IMR-90 (cell line): ENCODE measurements at regions not wholly inside any gene's neighbourhood (a gene's known extent, or its start where the extent isn't known, plus 50 kb on each side); places are given as distances from the start of the nearest gene placed in this dataset.
A peak's percentile ranks its signal among the peaks of the same experiment; 100 is the strongest.

Source experiments
- ATAC-seq: fragments of 200-7000 bp; cut with Tn5 transposase; 2 replicates; pipeline ENCODE4 v1.9.1; 2020; ENCODE audit warnings: low read depth, mild to moderate bottlenecking, moderate library complexity
- BruUV-seq: library from RNA; stranded (reverse); fragments of 400-500 nt; replicated peaks from 2 replicates; lab custom pipeline; 2021; lab: Mats Ljungman, UMichigan
- CTCF ChIA-PET: fragments of 300-600 bp; formaldehyde crosslinking; extraction: SDS; loops from one replicate; lab custom pipeline; 2021; ENCODE audit warnings: antibody characterized with exemption; lab: Yijun Ruan, JAX
- POLR2A ChIA-PET: fragments of 300-600 bp; sonication (Branson Sonifier 250); formaldehyde crosslinking; loops from one replicate; lab custom pipeline; 2022; ENCODE audit warnings: antibody characterized with exemption; ENCODE audit not compliant: unreplicated experiment; lab: Charles Lee
- DNase-seq: peaks from one replicate; pipeline ENCODE4 v3.0.0; 2013
- H2AFZ ChIP-seq: replicated peaks from 2 replicates; pipeline ENCODE3; 2013; ENCODE audit warnings: low read length, mild to moderate bottlenecking; ENCODE audit not compliant: poor library complexity
- H2AK5ac ChIP-seq: 2 replicates; pipeline ENCODE4 v1.6.1; 2013; ENCODE audit warnings: low read depth, low read length, inconsistent platforms
- H2AK9ac ChIP-seq: replicated peaks from 2 replicates; pipeline ENCODE3; 2013; ENCODE audit warnings: mild to moderate bottlenecking, low read depth, low read length, moderate library complexity; ENCODE audit not compliant: poor library complexity
- H2BK120ac ChIP-seq: 2 replicates; pipeline ENCODE4 v1.6.1; 2013; ENCODE audit warnings: low read depth, low read length, inconsistent platforms
- H2BK15ac ChIP-seq: 3 replicates; pipeline ENCODE4 v1.6.1; 2013; ENCODE audit warnings: low read depth, low read length, inconsistent platforms
- H2BK20ac ChIP-seq: 2 replicates; pipeline ENCODE4 v1.6.1; 2013; ENCODE audit warnings: low read depth, mild to moderate bottlenecking, inconsistent platforms, low read length, moderate library complexity
- H2BK5ac ChIP-seq: 2 replicates; pipeline ENCODE4 v1.6.1; 2013; ENCODE audit warnings: mild to moderate bottlenecking, low read depth, low read length, inconsistent platforms; ENCODE audit not compliant: poor library complexity, severe bottlenecking
- H3K14ac ChIP-seq: replicated peaks from 2 replicates; pipeline ENCODE4 v1.6.1; 2013; ENCODE audit warnings: low read depth, low read length, inconsistent platforms
- H3K18ac ChIP-seq: 2 replicates; pipeline ENCODE4 v1.6.1; 2013; ENCODE audit warnings: low read depth, low read length, control low read depth
- H3K23ac ChIP-seq: 2 replicates; pipeline ENCODE4 v1.6.1; 2013; ENCODE audit warnings: low read depth, low read length, inconsistent platforms
- H3K27ac ChIP-seq: 2 replicates; pipeline ENCODE4 v1.5.1; 2013; ENCODE audit warnings: mild to moderate bottlenecking, control low read depth, low read length; ENCODE audit not compliant: insufficient read depth
- H3K27me3 ChIP-seq: 2 replicates; pipeline ENCODE4 v1.6.1; 2013; ENCODE audit warnings: low read length; ENCODE audit not compliant: control insufficient read depth, insufficient read depth
- H3K36me3 ChIP-seq: 2 replicates; pipeline ENCODE4 v1.6.1; 2013; ENCODE audit warnings: low read length, mixed read lengths; ENCODE audit not compliant: control insufficient read depth, insufficient read depth
- H3K4ac ChIP-seq: 2 replicates; pipeline ENCODE4 v1.6.1; 2013; ENCODE audit warnings: low read depth, low read length, inconsistent platforms
- H3K4me1 ChIP-seq: 2 replicates; pipeline ENCODE4 v1.6.1; 2013; ENCODE audit warnings: low read length, mixed read lengths; ENCODE audit not compliant: control insufficient read depth, insufficient read depth
- H3K4me2 ChIP-seq: 2 replicates; pipeline ENCODE4 v1.6.1; 2013; ENCODE audit warnings: low read depth, mild to moderate bottlenecking, control low read depth, low read length, moderate library complexity
- H3K4me3 ChIP-seq: 2 replicates; pipeline ENCODE4 v1.5.1; 2013; ENCODE audit warnings: low read depth, mild to moderate bottlenecking, control low read depth, low read length, moderate library complexity; ENCODE audit not compliant: insufficient read depth
- H3K56ac ChIP-seq: 2 replicates; pipeline ENCODE4 v1.6.1; 2013; ENCODE audit warnings: low read length, inconsistent platforms; ENCODE audit not compliant: insufficient read depth; ENCODE audit errors: extremely low read depth
- H3K79me1 ChIP-seq, 2 experiments: 2 replicates each; pipeline ENCODE4 v1.6.1; 2013; ENCODE audit warnings: low read length in 2 of 2, inconsistent platforms in 1 of 2, low read depth in 1 of 2
- H3K9ac ChIP-seq: 2 replicates; pipeline ENCODE4 v1.6.1; 2013; ENCODE audit warnings: low read depth, low read length, control low read depth
- H3K9me1 ChIP-seq: 2 replicates; pipeline ENCODE4 v1.6.1; 2013; ENCODE audit warnings: low read length, inconsistent platforms; ENCODE audit not compliant: insufficient read depth
- H3K9me3 ChIP-seq: 2 replicates; pipeline ENCODE4 v1.6.1; 2013; ENCODE audit warnings: low read length; ENCODE audit not compliant: control insufficient read depth, insufficient read depth
- H4K20me1 ChIP-seq: 2 replicates; pipeline ENCODE4 v1.6.1; 2013; ENCODE audit warnings: low read length, inconsistent platforms; ENCODE audit not compliant: insufficient read depth
- H4K5ac ChIP-seq: 2 replicates; pipeline ENCODE4 v1.6.1; 2013; ENCODE audit warnings: mild to moderate bottlenecking, low read depth, low read length, control low read depth
- H4K8ac ChIP-seq, 2 experiments: 2 replicates each; pipeline ENCODE4 v1.6.1; 2013; ENCODE audit warnings: low read depth in 2 of 2, low read length in 2 of 2, control low read depth in 1 of 2, inconsistent platforms in 1 of 2
- H4K91ac ChIP-seq: 2 replicates; pipeline ENCODE4 v1.6.1; 2013; ENCODE audit warnings: low read depth, low read length, inconsistent platforms; ENCODE audit not compliant: insufficient read depth
- BHLHE40 ChIP-seq: fragments of 150-350 bp; IDR thresholded peaks from 2 replicates; pipeline ENCODE4 v1.6.1; 2016; ENCODE audit warnings: mild to moderate bottlenecking, low read depth, low read length
- CEBPB ChIP-seq: IDR thresholded peaks from 2 replicates; pipeline ENCODE4 v1.6.1; 2012; ENCODE audit warnings: low read depth, low read length, improper control_type of control experiment
- CHD1 ChIP-seq: IDR thresholded peaks from 2 replicates; pipeline ENCODE4 v1.6.1; 2012; ENCODE audit warnings: low read depth, low read length, improper control_type of control experiment
- CTCF ChIP-seq: conservative IDR thresholded peaks from 2 replicates; pipeline ENCODE4 v1.5.1; 2012; ENCODE audit warnings: mild to moderate bottlenecking, low read depth, low read length, improper control_type of control experiment
- FOS ChIP-seq: fragments of 150-350 bp; IDR thresholded peaks from 2 replicates; pipeline ENCODE4 v1.6.1; 2016; ENCODE audit warnings: low read depth, low read length
- MAFK ChIP-seq: IDR thresholded peaks from 2 replicates; pipeline ENCODE4 v1.6.1; 2012; ENCODE audit warnings: low read depth, low read length, improper control_type of control experiment
- MAZ ChIP-seq: IDR thresholded peaks from 2 replicates; pipeline ENCODE4 v1.6.1; 2012; ENCODE audit warnings: low read depth, mild to moderate bottlenecking, low read length, improper control_type of control experiment, moderate library complexity, borderline replicate concordance
- MXI1 ChIP-seq: IDR thresholded peaks from 2 replicates; pipeline ENCODE4 v1.6.1; 2012; ENCODE audit warnings: low read depth, mild to moderate bottlenecking, low read length, moderate library complexity, borderline replicate concordance
- NFE2L2 ChIP-seq: fragments of 150-350 bp; IDR thresholded peaks from 2 replicates; pipeline ENCODE4 v1.6.1; 2016; ENCODE audit warnings: low read depth, mild to moderate bottlenecking, low read length
- POLR2A ChIP-seq: IDR thresholded peaks from 2 replicates; pipeline ENCODE4 v1.6.1; 2012; ENCODE audit warnings: mild to moderate bottlenecking, low read depth, low read length
- RAD21 ChIP-seq: IDR thresholded peaks from 2 replicates; pipeline ENCODE4 v1.6.1; 2012; ENCODE audit warnings: low read length, improper control_type of control experiment
- RCOR1 ChIP-seq: IDR thresholded peaks from 2 replicates; pipeline ENCODE4 v1.6.1; 2012; ENCODE audit warnings: mild to moderate bottlenecking, low read length, improper control_type of control experiment; ENCODE audit not compliant: insufficient replicate concordance
- RFX5 ChIP-seq: IDR thresholded peaks from 2 replicates; pipeline ENCODE4 v1.8.0; 2012; ENCODE audit warnings: low read depth, mild to moderate bottlenecking, low read length, moderate library complexity
- SMC3 ChIP-seq: fragments of 150-350 bp; IDR thresholded peaks from 2 replicates; pipeline ENCODE4 v1.6.1; 2016; ENCODE audit warnings: low read depth, mild to moderate bottlenecking, antibody characterized with exemption, low read length, moderate library complexity
- USF2 ChIP-seq: fragments of 150-350 bp; IDR thresholded peaks from 2 replicates; pipeline ENCODE4 v1.6.1; 2017; ENCODE audit warnings: mild to moderate bottlenecking, antibody characterized with exemption, low read length, low read depth
- WGBS, 2 experiments: methylation state at CpG; one replicate each; pipeline versions ENCODE4 v1.1.5 to v1.1.7; 2013; ENCODE audit warnings: missing lambda C conversion rate in 2 of 2; ENCODE audit not compliant: insufficient read length in 1 of 2; ENCODE audit errors: extremely low coverage in 2 of 2; 5-methylcytosine and 5-hydroxymethylcytosine counted together
- dilution Hi-C: fragments of 300-500 bp; cut with HindIII; formaldehyde crosslinking; loops from one replicate; pipeline ENCODE4 v1.14.3; 2018; ENCODE audit warnings: low sequenced_read_pairs; ENCODE audit not compliant: unreplicated experiment
- in situ Hi-C: fragments of 300-500 bp; cut with MboI; formaldehyde crosslinking; loops from 3 replicates; pipeline ENCODE4 v1.14.3; 2019; ENCODE audit warnings: low sequenced_read_pairs, inconsistent platforms, mixed read lengths
- intact Hi-C: fragments of 100-400 bp; cut with micrococcal nuclease; formaldehyde crosslinking; loops from 2 replicates; pipeline ENCODE4 v1.10.0; 2022
- TF ChIP-seq, protein P1 (sequence below): fragments of 150-350 bp; IDR thresholded peaks from 2 replicates; pipeline ENCODE4 v1.6.1; 2016; ENCODE audit warnings: low read depth, mild to moderate bottlenecking, low read length, moderate library complexity, borderline replicate concordance

GRCh38 chr2:121134728-121135127 lies 150.3 kb downstream of the TFCP2L1 start:
- H2BK5ac ChIP-seq = peak overlapping the region; percentile 91
- H3K9me3 ChIP-seq = peaks cover under 1% of the 10 kb centered on the region; the same call in 1 of the 2 replicates

More at GRCh38 chr2:121134728-121135127, 150.3 kb downstream of the TFCP2L1 start:
- no peak for TF ChIP-seq FOS
- TF ChIP-seq, protein P1, sequence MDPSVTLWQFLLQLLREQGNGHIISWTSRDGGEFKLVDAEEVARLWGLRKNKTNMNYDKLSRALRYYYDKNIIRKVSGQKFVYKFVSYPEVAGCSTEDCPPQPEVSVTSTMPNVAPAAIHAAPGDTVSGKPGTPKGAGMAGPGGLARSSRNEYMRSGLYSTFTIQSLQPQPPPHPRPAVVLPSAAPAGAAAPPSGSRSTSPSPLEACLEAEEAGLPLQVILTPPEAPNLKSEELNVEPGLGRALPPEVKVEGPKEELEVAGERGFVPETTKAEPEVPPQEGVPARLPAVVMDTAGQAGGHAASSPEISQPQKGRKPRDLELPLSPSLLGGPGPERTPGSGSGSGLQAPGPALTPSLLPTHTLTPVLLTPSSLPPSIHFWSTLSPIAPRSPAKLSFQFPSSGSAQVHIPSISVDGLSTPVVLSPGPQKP = no peak
- TF ChIP-seq RAD21 = no peak
- TF ChIP-seq RFX5 = no peak
- no peak for TF ChIP-seq CEBPB
- TF ChIP-seq MAZ = no peak
- no peak for TF ChIP-seq MAFK
- TF ChIP-seq CHD1 = no peak
- no peak for TF ChIP-seq BHLHE40
- TF ChIP-seq RCOR1 = no peak
- no peak for TF ChIP-seq MXI1
- no peak for TF ChIP-seq USF2
- no peak for TF ChIP-seq SMC3
- no peak for TF ChIP-seq CTCF
- no peak for TF ChIP-seq NFE2L2
- TF ChIP-seq POLR2A = no peak
- no peak overlapping the region for H3K4ac ChIP-seq
- H3K9me1 ChIP-seq = 0 out of 2 replicates have a peak, but pooled peaks cover 6% of the 10 kb centered on the region
- no peaks in the 10 kb centered on the region for H3K36me3 ChIP-seq
- no peak overlapping the region for H4K5ac ChIP-seq
- in situ Hi-C loops (no loop called here), intact Hi-C loops (no loop called here), dilution Hi-C loops (no loop called here)
- H3K4me3 ChIP-seq = no peak overlapping the region
- CTCF ChIA-PET = no interaction called here
- H2BK20ac ChIP-seq = no peak overlapping the region
- H3K56ac ChIP-seq = no peak overlapping the region
- POLR2A ChIA-PET = no interaction called here
- H3K18ac ChIP-seq = no peak overlapping the region
- H3K27ac ChIP-seq = no peak overlapping the region
- BruUV-seq = no TSS peak
- ATAC-seq (no peak), DNase-seq (no peak)
- no peak overlapping the region for H3K9ac ChIP-seq
- no peak overlapping the region for H3K14ac ChIP-seq
- H2BK15ac ChIP-seq = no peak overlapping the region
- peak overlapping the region; percentile 24 for H2AK9ac ChIP-seq
- H2AK5ac ChIP-seq = no peak overlapping the region
- H3K27me3 ChIP-seq = peaks cover 32% of the 10 kb centered on the region
- H4K8ac ChIP-seq = no peak overlapping the region
- no peaks in the 10 kb centered on the region for H3K4me1 ChIP-seq
- no CpG with 5 or more reads among the region's 8 CpGs for WGBS, 2 experiments
- H3K23ac ChIP-seq = no peak overlapping the region
- no peaks in the 10 kb centered on the region for H3K79me1 ChIP-seq
- H2AFZ ChIP-seq = no peak overlapping the region
- H4K20me1 ChIP-seq = no peaks in the 10 kb centered on the region
- H3K4me2 ChIP-seq = no peak overlapping the region
- no peak overlapping the region for H4K91ac ChIP-seq
- no peak overlapping the region for H2BK120ac ChIP-seq
